Activated CD4-positive, CD25-positive, alpha-beta regulatory T cell treated with anti-CD3 and anti-CD28 coated beads, Interleukin-2, amount 50 U/mL, for 24 hours (primary cell): ENCODE measurements at regions not wholly inside any gene's neighbourhood (a gene's known extent, or its start where the extent isn't known, plus 50 kb on each side); places are given as distances from the start of the nearest gene placed in this dataset.

Source experiments
- ATAC-seq, 2 donors: fragments of 150-1000 bp; cut with Tn5 transposase; one replicate each; pipeline ENCODE4 v1.10.0; 2021; ENCODE audit warnings: mild to moderate bottlenecking in 1 of 2, moderate library complexity in 1 of 2

- ATAC-seq: no peak
Measured at GRCh38 chr3:110711130-110711832, 360.3 kb upstream of the NECTIN3 start.

GRCh38 chr3:110711851-110712516 lies 359.6 kb upstream of the NECTIN3 start:
- no peak for ATAC-seq

- ATAC-seq: no peak
Measured at GRCh38 chr3:110727056-110727455, 344.6 kb upstream of the NECTIN3 start.

GRCh38 chr3:110731148-110731547 lies 340.5 kb upstream of the NECTIN3 start:
- no peak for ATAC-seq

- ATAC-seq: no peak
Measured at GRCh38 chr3:110732420-110732819, 339.2 kb upstream of the NECTIN3 start.

- no peak for ATAC-seq
Measured at GRCh38 chr3:110733045-110733444, 338.6 kb upstream of the NECTIN3 start.

GRCh38 chr3:110734524-110734923 lies 337.1 kb upstream of the NECTIN3 start:
- ATAC-seq: no peak

- ATAC-seq: no peak
Measured at GRCh38 chr3:110736332-110736731, 335.3 kb upstream of the NECTIN3 start.

GRCh38 chr3:110738531-110738930 lies 333.1 kb upstream of the NECTIN3 start:
- no peak for ATAC-seq

- no peak for ATAC-seq
Measured at GRCh38 chr3:110741891-110742290, 329.7 kb upstream of the NECTIN3 start.

GRCh38 chr3:110743202-110743601 lies 328.4 kb upstream of the NECTIN3 start:
- ATAC-seq: no peak

- ATAC-seq: no peak
Measured at GRCh38 chr3:110743984-110744383, 327.6 kb upstream of the NECTIN3 start.

GRCh38 chr3:110744723-110745122 lies 326.9 kb upstream of the NECTIN3 start:
- ATAC-seq: no peak

GRCh38 chr3:110749006-110749405 lies 322.6 kb upstream of the NECTIN3 start:
- no peak for ATAC-seq

- no peak for ATAC-seq
Measured at GRCh38 chr3:110750201-110750600, 321.4 kb upstream of the NECTIN3 start.

GRCh38 chr3:110752307-110752706 lies 319.3 kb upstream of the NECTIN3 start:
- ATAC-seq: no peak

GRCh38 chr3:110753516-110753915 lies 318.1 kb upstream of the NECTIN3 start:
- ATAC-seq: no peak

- ATAC-seq: no peak
Measured at GRCh38 chr3:110754212-110754916, 317.3 kb upstream of the NECTIN3 start.

GRCh38 chr3:110755345-110755744 lies 316.3 kb upstream of the NECTIN3 start:
- no peak for ATAC-seq

GRCh38 chr3:110756705-110757104 lies 314.9 kb upstream of the NECTIN3 start:
- ATAC-seq: no peak

GRCh38 chr3:110758208-110758607 lies 313.4 kb upstream of the NECTIN3 start:
- ATAC-seq: no peak

GRCh38 chr3:110767156-110767555 lies 304.5 kb upstream of the NECTIN3 start:
- no peak for ATAC-seq

- no peak for ATAC-seq
Measured at GRCh38 chr3:110767838-110768237, 303.8 kb upstream of the NECTIN3 start.

GRCh38 chr3:110773413-110773954 lies 298.1 kb upstream of the NECTIN3 start:
- no peak for ATAC-seq
